Right atrium auricular region (tissue), 2 donors: ENCODE measurements at regions not wholly inside any gene's neighbourhood (a gene's known extent, or its start where the extent isn't known, plus 50 kb on each side); places are given as distances from the start of the nearest gene placed in this dataset.
"Not testable (repeated sequence)": the region's sequence is repeated elsewhere in the genome, so short reads cannot be mapped to it uniquely, and the experiment has no call there.

Experiments
- DNase-seq: peaks from one replicate; pipeline ENCODE4 v3.0.0-alpha.2; 2019; ENCODE audit warnings: low spot score
- H3K27ac ChIP-seq, 2 donors: fragments of 200-600 bp; sonication (generic); 1 replicate in 1 of 2; 2 replicates in 1 of 2; pipeline ENCODE4 v1.5.1; 2016 to 2019
- H3K27me3 ChIP-seq, 2 donors: fragments of 200-600 bp; sonication (generic); one replicate each; pipeline versions ENCODE4 v1.5.1 to v1.6.0; 2017 to 2019
- H3K36me3 ChIP-seq: fragments of 200-600 bp; sonication (generic); one replicate; pipeline ENCODE4 v1.5.1; 2016
- H3K4me1 ChIP-seq, 2 donors: fragments of 200-600 bp; sonication (generic); one replicate each; pipeline versions ENCODE4 v1.5.1 to v1.6.0; 2017 to 2019
- H3K4me3 ChIP-seq, 2 donors: fragments of 200-600 bp; sonication (generic); 1 replicate in 1 of 2; 2 replicates in 1 of 2; pipeline ENCODE4 v1.5.1; 2017 to 2019; ENCODE audit warnings: mild to moderate bottlenecking in 1 of 2, moderate library complexity in 1 of 2
- H3K9me3 ChIP-seq, 2 donors: fragments of 200-600 bp; sonication (generic); one replicate each; pipeline ENCODE4 v1.5.1; 2019
- CTCF ChIP-seq, 2 donors: fragments of 200-600 bp; sonication (generic); IDR thresholded peaks; one replicate each; pipeline ENCODE4 v1.5.1; 2019; ENCODE audit warnings: antibody characterized with exemption in 2 of 2

- no peaks in the 10 kb centered on the region for H3K9me3 ChIP-seq
- TF ChIP-seq CTCF (IDR thresholded peaks at IDR 0.05) = no peak
- H3K4me1 ChIP-seq = no peaks in the 10 kb centered on the region
- no peaks in the 10 kb centered on the region for H3K36me3 ChIP-seq
- no peak overlapping the region for H3K27ac ChIP-seq
- H3K27me3 ChIP-seq = no peaks in the 10 kb centered on the region
- no peak for DNase-seq
- no peak overlapping the region for H3K4me3 ChIP-seq
Observed at GRCh38 chr22:22989856-22990255, 80.5 kb upstream of the GNAZ start.

GRCh38 chr22:22990711-22991505 lies 79.4 kb upstream of the GNAZ start:
- H3K27me3 ChIP-seq, DNase-seq, H3K4me3 ChIP-seq, H3K36me3 ChIP-seq, H3K9me3 ChIP-seq, H3K27ac ChIP-seq, H3K4me1 ChIP-seq: not testable (repeated sequence)

GRCh38 chr22:22992474-22992873 lies 77.8 kb upstream of the GNAZ start:
- Histone ChIP-seq H3K4me3 (no peak overlapping the region), H3K27ac (no peak overlapping the region), H3K9me3 (peaks cover 4 to 12% of the 10 kb centered on the region in 2 donors), H3K4me1 (no peaks in the 10 kb centered on the region), H3K36me3 (no peaks in the 10 kb centered on the region), H3K27me3 (no peaks in the 10 kb centered on the region)
- TF ChIP-seq CTCF (IDR thresholded peaks at IDR 0.05) = no peak
- DNase-seq = no peak

- no peaks in the 10 kb centered on the region for H3K36me3 ChIP-seq
- H3K27ac ChIP-seq = no peak overlapping the region
- H3K4me3 ChIP-seq = no peak overlapping the region
- no peak for TF ChIP-seq CTCF (IDR thresholded peaks at IDR 0.05)
- peaks cover 4 to 19% of the 10 kb centered on the region in 2 donors for H3K9me3 ChIP-seq
- no peak for DNase-seq
- H3K4me1 ChIP-seq = no peaks in the 10 kb centered on the region
- no peaks in the 10 kb centered on the region for H3K27me3 ChIP-seq
Observed at GRCh38 chr22:22993184-22993583, 77.1 kb upstream of the GNAZ start.

GRCh38 chr22:22995166-22995565 lies 75.2 kb upstream of the GNAZ start:
- no peak for DNase-seq
- TF ChIP-seq CTCF (IDR thresholded peaks at IDR 0.05) = no peak
- peaks cover 4 to 22% of the 10 kb centered on the region in 2 donors for H3K9me3 ChIP-seq
- no peaks in the 10 kb centered on the region for H3K4me1 ChIP-seq
- no peak overlapping the region for H3K27ac ChIP-seq
- H3K4me3 ChIP-seq = no peak overlapping the region
- H3K36me3 ChIP-seq = no peaks in the 10 kb centered on the region
- H3K27me3 ChIP-seq = no peaks in the 10 kb centered on the region

- no peak for TF ChIP-seq CTCF (IDR thresholded peaks at IDR 0.05)
- no peak overlapping the region for H3K4me3 ChIP-seq
- peaks cover 4 to 22% of the 10 kb centered on the region in 2 donors for H3K9me3 ChIP-seq
- DNase-seq = no peak
- no peaks in the 10 kb centered on the region for H3K4me1 ChIP-seq
- H3K36me3 ChIP-seq = no peaks in the 10 kb centered on the region
- no peaks in the 10 kb centered on the region for H3K27me3 ChIP-seq
- H3K27ac ChIP-seq = no peak overlapping the region
Observed at GRCh38 chr22:22996511-22997261, 73.6 kb upstream of the GNAZ start.
